ENCODE measurements at regions not wholly inside any gene's neighbourhood (a gene's known extent, or its start where the extent isn't known, plus 50 kb on each side); places are given as distances from the start of the nearest gene placed in this dataset.

DNA sequence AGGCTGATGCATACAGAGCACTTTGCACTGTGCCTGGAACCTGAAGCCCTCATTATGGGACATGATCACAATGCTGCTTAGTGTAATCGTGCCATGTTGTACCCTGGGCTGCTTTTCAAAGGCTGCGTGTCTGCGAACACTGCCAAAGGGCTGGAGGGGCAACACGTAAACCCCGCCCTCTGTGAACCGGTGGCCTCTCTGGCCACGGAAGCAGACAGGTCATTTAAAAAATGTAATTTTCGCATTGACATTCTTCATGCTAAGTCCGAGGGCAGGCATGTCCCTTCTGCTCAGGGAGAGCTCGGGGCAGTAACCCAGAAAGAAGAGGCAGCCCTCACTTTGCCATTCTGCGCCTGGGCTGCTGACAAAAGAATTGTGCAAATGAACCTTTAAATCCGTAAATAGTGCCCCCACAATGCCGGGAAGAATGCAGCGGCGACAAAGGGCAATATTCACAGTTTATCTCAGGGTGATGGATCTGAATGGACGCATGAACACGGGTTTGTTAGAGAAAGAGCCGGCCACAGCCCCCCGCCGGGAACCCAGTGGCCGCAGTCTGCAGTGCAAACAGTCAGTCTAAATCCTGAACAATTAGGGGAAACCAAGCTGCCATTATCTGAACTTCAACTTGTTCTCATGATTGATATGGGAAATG, 226.1 kb downstream of the MYCN start:
- no peaks in the 10 kb centered on the region for H3K79me2 ChIP-seq (replicated peaks; ENCODE audit: insufficient read depth, low read length)
- peak overlapping the region; percentile 12 for H3K4me3 ChIP-seq (ENCODE audit: low read length)

DNA sequence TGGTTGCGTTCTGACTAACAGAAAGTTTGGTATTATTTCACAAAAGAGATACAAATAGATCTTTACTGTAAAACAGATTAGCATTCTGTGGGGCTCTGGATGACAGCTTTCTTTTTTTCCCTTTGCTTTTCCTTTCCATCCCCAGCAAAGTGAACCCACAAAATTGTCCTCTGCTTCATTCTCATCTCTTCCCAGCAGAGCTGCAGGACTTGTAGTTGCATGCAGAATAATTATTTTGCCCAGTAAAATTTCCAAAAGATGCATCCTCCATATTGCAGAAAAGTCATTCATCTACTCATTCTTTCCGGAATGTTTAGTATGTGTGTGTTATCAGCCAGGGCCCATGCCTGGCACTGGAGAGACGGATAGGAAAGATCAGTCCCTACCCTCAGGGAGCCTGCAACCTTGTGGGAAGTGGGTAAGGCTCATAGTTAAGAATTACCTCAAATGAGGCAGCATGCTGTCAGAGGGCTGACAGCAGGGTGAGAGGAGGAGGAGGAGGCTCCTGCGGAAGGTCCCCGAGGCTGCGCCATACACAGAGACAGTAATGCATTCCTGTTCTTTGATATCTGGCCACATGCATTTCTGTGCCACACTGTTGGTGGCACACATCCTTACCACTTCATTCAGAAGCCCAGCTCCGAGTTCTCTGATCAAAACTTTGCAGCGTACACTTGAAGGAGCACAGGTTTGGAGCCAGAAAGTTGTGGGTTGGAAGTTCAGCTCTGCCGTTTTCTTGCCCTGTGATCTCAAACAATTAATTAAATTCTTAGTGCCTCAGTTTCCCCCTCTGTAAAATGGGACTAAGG, 225.4 kb downstream of the MYCN start:
- Histone ChIP-seq H3K9ac (ENCODE audit: low read length) (no peak overlapping the region), H3K9me3 (ENCODE audit: low read length) (peaks cover 4% of the 10 kb centered on the region), H3K36me3 (ENCODE audit: insufficient read depth, low read length) (no peaks in the 10 kb centered on the region), H3K27me3 (ENCODE audit: insufficient read depth, low read depth, low read length) (no peaks in the 10 kb centered on the region), H3K9me2 (ENCODE audit: insufficient read depth, low read length) (no peaks in the 10 kb centered on the region), H3K79me2 (replicated peaks; ENCODE audit: insufficient read depth, low read length) (no peaks in the 10 kb centered on the region), H3K4me2 (ENCODE audit: low read length) (no peak overlapping the region), H3F3A (ENCODE audit: insufficient read depth, low read length, poor library complexity, severe bottlenecking) (no peaks in the 10 kb centered on the region), H2AFZ (ENCODE audit: low read depth, low read length) (no peak overlapping the region), H3K4me3 (ENCODE audit: low read length) (no peak overlapping the region), H4K20me1 (ENCODE audit: insufficient read depth) (no peaks in the 10 kb centered on the region), H3K27ac (ENCODE audit: low read length) (no peak overlapping the region)
- no peak for TF ChIP-seq RAD21 (conservative IDR thresholded peaks at IDR 0.05)
- TF ChIP-seq, protein P1, sequence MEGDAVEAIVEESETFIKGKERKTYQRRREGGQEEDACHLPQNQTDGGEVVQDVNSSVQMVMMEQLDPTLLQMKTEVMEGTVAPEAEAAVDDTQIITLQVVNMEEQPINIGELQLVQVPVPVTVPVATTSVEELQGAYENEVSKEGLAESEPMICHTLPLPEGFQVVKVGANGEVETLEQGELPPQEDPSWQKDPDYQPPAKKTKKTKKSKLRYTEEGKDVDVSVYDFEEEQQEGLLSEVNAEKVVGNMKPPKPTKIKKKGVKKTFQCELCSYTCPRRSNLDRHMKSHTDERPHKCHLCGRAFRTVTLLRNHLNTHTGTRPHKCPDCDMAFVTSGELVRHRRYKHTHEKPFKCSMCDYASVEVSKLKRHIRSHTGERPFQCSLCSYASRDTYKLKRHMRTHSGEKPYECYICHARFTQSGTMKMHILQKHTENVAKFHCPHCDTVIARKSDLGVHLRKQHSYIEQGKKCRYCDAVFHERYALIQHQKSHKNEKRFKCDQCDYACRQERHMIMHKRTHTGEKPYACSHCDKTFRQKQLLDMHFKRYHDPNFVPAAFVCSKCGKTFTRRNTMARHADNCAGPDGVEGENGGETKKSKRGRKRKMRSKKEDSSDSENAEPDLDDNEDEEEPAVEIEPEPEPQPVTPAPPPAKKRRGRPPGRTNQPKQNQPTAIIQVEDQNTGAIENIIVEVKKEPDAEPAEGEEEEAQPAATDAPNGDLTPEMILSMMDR (IDR thresholded peaks at IDR 0.05; ENCODE audit: poor library complexity, severe bottlenecking): no peak

More for the DNA sequence above, 226.1 kb downstream of the MYCN start:
- no peak overlapping the region for H3K27ac ChIP-seq (ENCODE audit: low read length)
- no peaks in the 10 kb centered on the region for H3K27me3 ChIP-seq (ENCODE audit: insufficient read depth, low read depth, low read length)
- H3K4me2 ChIP-seq (ENCODE audit: low read length): no peak overlapping the region
- no peaks in the 10 kb centered on the region for H3F3A ChIP-seq (ENCODE audit: insufficient read depth, low read length, poor library complexity, severe bottlenecking)
- no peaks in the 10 kb centered on the region for H3K9me2 ChIP-seq (ENCODE audit: insufficient read depth, low read length)
- no peaks in the 10 kb centered on the region for H4K20me1 ChIP-seq (ENCODE audit: insufficient read depth)
- no peak overlapping the region for H3K9ac ChIP-seq (ENCODE audit: low read length)
- no peak overlapping the region for H2AFZ ChIP-seq (ENCODE audit: low read depth, low read length)
- peaks cover 4% of the 10 kb centered on the region for H3K9me3 ChIP-seq (ENCODE audit: low read length)
- no peaks in the 10 kb centered on the region for H3K36me3 ChIP-seq (ENCODE audit: insufficient read depth, low read length)
- TF ChIP-seq, protein P1 (IDR thresholded peaks at IDR 0.05; ENCODE audit: poor library complexity, severe bottlenecking): no peak
- TF ChIP-seq MXI1 (conservative IDR thresholded peaks at IDR 0.05; ENCODE audit: poor library complexity, severe bottlenecking) (no peak), EP300 (conservative IDR thresholded peaks at IDR 0.05; ENCODE audit: poor library complexity, severe bottlenecking) (no peak), SMC3 (conservative IDR thresholded peaks at IDR 0.05; ENCODE audit: poor library complexity) (no peak), POLR2AphosphoS5 (IDR thresholded peaks at IDR 0.05) (no peak), TAF1 (IDR thresholded peaks at IDR 0.05; ENCODE audit: low read depth) (no peak), EZH2 (IDR thresholded peaks at IDR 0.05; ENCODE audit: borderline replicate concordance, insufficient read depth, low read length, poor library complexity, severe bottlenecking) (no peak), RAD21 (conservative IDR thresholded peaks at IDR 0.05) (no peak)
- TF ChIP-seq, protein P2, sequence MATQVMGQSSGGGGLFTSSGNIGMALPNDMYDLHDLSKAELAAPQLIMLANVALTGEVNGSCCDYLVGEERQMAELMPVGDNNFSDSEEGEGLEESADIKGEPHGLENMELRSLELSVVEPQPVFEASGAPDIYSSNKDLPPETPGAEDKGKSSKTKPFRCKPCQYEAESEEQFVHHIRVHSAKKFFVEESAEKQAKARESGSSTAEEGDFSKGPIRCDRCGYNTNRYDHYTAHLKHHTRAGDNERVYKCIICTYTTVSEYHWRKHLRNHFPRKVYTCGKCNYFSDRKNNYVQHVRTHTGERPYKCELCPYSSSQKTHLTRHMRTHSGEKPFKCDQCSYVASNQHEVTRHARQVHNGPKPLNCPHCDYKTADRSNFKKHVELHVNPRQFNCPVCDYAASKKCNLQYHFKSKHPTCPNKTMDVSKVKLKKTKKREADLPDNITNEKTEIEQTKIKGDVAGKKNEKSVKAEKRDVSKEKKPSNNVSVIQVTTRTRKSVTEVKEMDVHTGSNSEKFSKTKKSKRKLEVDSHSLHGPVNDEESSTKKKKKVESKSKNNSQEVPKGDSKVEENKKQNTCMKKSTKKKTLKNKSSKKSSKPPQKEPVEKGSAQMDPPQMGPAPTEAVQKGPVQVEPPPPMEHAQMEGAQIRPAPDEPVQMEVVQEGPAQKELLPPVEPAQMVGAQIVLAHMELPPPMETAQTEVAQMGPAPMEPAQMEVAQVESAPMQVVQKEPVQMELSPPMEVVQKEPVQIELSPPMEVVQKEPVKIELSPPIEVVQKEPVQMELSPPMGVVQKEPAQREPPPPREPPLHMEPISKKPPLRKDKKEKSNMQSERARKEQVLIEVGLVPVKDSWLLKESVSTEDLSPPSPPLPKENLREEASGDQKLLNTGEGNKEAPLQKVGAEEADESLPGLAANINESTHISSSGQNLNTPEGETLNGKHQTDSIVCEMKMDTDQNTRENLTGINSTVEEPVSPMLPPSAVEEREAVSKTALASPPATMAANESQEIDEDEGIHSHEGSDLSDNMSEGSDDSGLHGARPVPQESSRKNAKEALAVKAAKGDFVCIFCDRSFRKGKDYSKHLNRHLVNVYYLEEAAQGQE (IDR thresholded peaks at IDR 0.05; ENCODE audit: borderline replicate concordance): no peak
